WTC11 (cell line): ENCODE measurements at regions not wholly inside any gene's neighbourhood (a gene's known extent, or its start where the extent isn't known, plus 50 kb on each side); places are given as distances from the start of the nearest gene placed in this dataset.

Source experiments
- ATAC-seq: fragments of 200-7000 bp; cut with Tn5 transposase; 2 replicates; pipeline ENCODE4 v1.10.0; 2021; ENCODE audit warnings: mild to moderate bottlenecking, moderate library complexity
- CTCF ChIA-PET: fragments of 300-600 bp; sonication (Branson Sonifier 250); formaldehyde crosslinking; loops from one replicate; lab custom pipeline; 2021; ENCODE audit warnings: antibody characterized with exemption; lab: Charles Lee
- POLR2A ChIA-PET: fragments of 350-600 bp; sonication (Branson Sonifier 250); formaldehyde crosslinking; loops from one replicate; lab custom pipeline; 2021; ENCODE audit warnings: antibody characterized with exemption; lab: Charles Lee
- DNase-seq: peaks from one replicate; pipeline ENCODE4 v3.0.0; 2021; ENCODE audit warnings: low spot score
- H3K27ac Mint-ChIP-seq: 2 replicates; pipeline ENCODE4 v1.8.0; 2021; ENCODE audit warnings: mixed read lengths
- H3K27me3 Mint-ChIP-seq: 2 replicates; pipeline ENCODE4 v1.8.0; 2021; ENCODE audit warnings: low read depth, mild to moderate bottlenecking, moderate library complexity, mixed read lengths
- H3K36me3 Mint-ChIP-seq: 2 replicates; pipeline ENCODE4 v1.8.0; 2021; ENCODE audit warnings: mixed read lengths
- H3K4me1 Mint-ChIP-seq: 2 replicates; pipeline ENCODE4 v1.8.0; 2022; ENCODE audit warnings: mixed read lengths
- H3K4me3 Mint-ChIP-seq: 2 replicates; pipeline ENCODE4 v1.8.0; 2021; ENCODE audit warnings: mild to moderate bottlenecking, moderate library complexity, mixed read lengths
- H3K9me3 Mint-ChIP-seq: 2 replicates; pipeline ENCODE4 v1.8.0; 2021; ENCODE audit warnings: mixed read lengths
- ARID4B ChIP-seq: sonication (generic); formaldehyde crosslinking; IDR thresholded peaks from 2 replicates; pipeline ENCODE4 v1.8.0; 2023; ENCODE audit warnings: missing genetic modification reagents, mild to moderate bottlenecking, borderline replicate concordance
- ATF2 ChIP-seq: sonication (generic); formaldehyde crosslinking; IDR thresholded peaks from 2 replicates; pipeline ENCODE4 v1.8.1; 2022; ENCODE audit warnings: low read depth, missing genetic modification reagents, borderline replicate concordance
- ELF4 ChIP-seq: sonication (generic); formaldehyde crosslinking; IDR thresholded peaks from 2 replicates; pipeline ENCODE4 v1.8.1; 2022; ENCODE audit warnings: low read depth, mild to moderate bottlenecking, moderate library complexity, missing genetic modification reagents
- ESRRA ChIP-seq: sonication (generic); formaldehyde crosslinking; IDR thresholded peaks from 2 replicates; pipeline ENCODE4 v1.8.1; 2022; ENCODE audit warnings: mild to moderate bottlenecking, missing genetic modification reagents, borderline replicate concordance
- ETV6 ChIP-seq: sonication (generic); formaldehyde crosslinking; IDR thresholded peaks from 2 replicates; pipeline ENCODE4 v1.8.1; 2022; ENCODE audit warnings: mild to moderate bottlenecking, missing genetic modification reagents
- GABPB1 ChIP-seq: sonication (generic); formaldehyde crosslinking; IDR thresholded peaks from 2 replicates; pipeline ENCODE4 v1.8.1; 2023; ENCODE audit warnings: mild to moderate bottlenecking, missing genetic modification reagents
- JAZF1 ChIP-seq: fragments of 250-450 bp; sonication (Bioruptor Pico); IDR thresholded peaks from 2 replicates; pipeline ENCODE4 v1.9.0; 2021; ENCODE audit warnings: moderate library complexity, mild to moderate bottlenecking, inconsistent platforms
- MAX ChIP-seq: sonication (generic); formaldehyde crosslinking; IDR thresholded peaks from 2 replicates; pipeline ENCODE4 v1.8.0; 2022; ENCODE audit warnings: mild to moderate bottlenecking, missing genetic modification reagents
- NFATC4 ChIP-seq: fragments of 250-450 bp; sonication (Bioruptor Pico); IDR thresholded peaks from 2 replicates; pipeline ENCODE4 v1.9.0; 2021; ENCODE audit warnings: mild to moderate bottlenecking
- NR2C2 ChIP-seq: sonication (generic); formaldehyde crosslinking; IDR thresholded peaks from 2 replicates; pipeline ENCODE4 v1.8.0; 2022; ENCODE audit warnings: mild to moderate bottlenecking, missing genetic modification reagents
- NR3C1 ChIP-seq: sonication (generic); formaldehyde crosslinking; conservative IDR thresholded peaks from 2 replicates; pipeline ENCODE4 v1.8.1; 2023; ENCODE audit warnings: low read depth, mild to moderate bottlenecking, missing genetic modification reagents
- OVOL2 ChIP-seq: fragments of 250-450 bp; sonication (Bioruptor Pico); IDR thresholded peaks from 2 replicates; pipeline ENCODE4 v1.9.0; 2021; ENCODE audit warnings: mild to moderate bottlenecking, borderline replicate concordance
- PRRX2 ChIP-seq: fragments of 250-450 bp; sonication (Bioruptor Pico); IDR thresholded peaks from 2 replicates; pipeline ENCODE4 v1.8.0; 2021; ENCODE audit warnings: mild to moderate bottlenecking
- SMAD4 ChIP-seq: sonication (generic); formaldehyde crosslinking; IDR thresholded peaks from 2 replicates; pipeline ENCODE4 v1.8.0; 2022; ENCODE audit warnings: mild to moderate bottlenecking, missing genetic modification reagents
- SP1 ChIP-seq: sonication (generic); formaldehyde crosslinking; conservative IDR thresholded peaks from 2 replicates; pipeline ENCODE4 v1.8.1; 2022; ENCODE audit warnings: missing genetic modification reagents
- ZNF138 ChIP-seq: sonication (generic); formaldehyde crosslinking; conservative IDR thresholded peaks from 2 replicates; pipeline ENCODE4 v1.8.1; 2022; ENCODE audit warnings: mild to moderate bottlenecking, moderate library complexity, missing genetic modification reagents
- ZNF219 ChIP-seq: sonication (generic); formaldehyde crosslinking; IDR thresholded peaks from 2 replicates; pipeline ENCODE4 v1.8.0; 2023; ENCODE audit warnings: missing genetic modification reagents, mild to moderate bottlenecking, borderline replicate concordance
- ZNF232 ChIP-seq: sonication (generic); formaldehyde crosslinking; IDR thresholded peaks from 2 replicates; pipeline ENCODE4 v1.8.0; 2022; ENCODE audit warnings: mild to moderate bottlenecking, missing genetic modification reagents
- ZNF416 ChIP-seq: fragments of 250-450 bp; sonication (Bioruptor Pico); IDR thresholded peaks from 2 replicates; pipeline ENCODE4 v1.9.0; 2021; ENCODE audit warnings: mild to moderate bottlenecking, inconsistent platforms
- TF ChIP-seq, protein P1 (sequence below): sonication (generic); formaldehyde crosslinking; IDR thresholded peaks from 2 replicates; pipeline ENCODE4 v1.8.1; 2023; ENCODE audit warnings: mild to moderate bottlenecking, missing genetic modification reagents, moderate library complexity
- TF ChIP-seq, protein P2 (sequence below): fragments of 250-450 bp; sonication (Bioruptor Pico); IDR thresholded peaks from 2 replicates; pipeline ENCODE4 v1.8.0; 2021; ENCODE audit warnings: mild to moderate bottlenecking
- TF ChIP-seq, protein P3 (sequence below): fragments of 250-450 bp; sonication (Bioruptor Pico); IDR thresholded peaks from 2 replicates; pipeline ENCODE4 v1.9.0; 2021; ENCODE audit warnings: mild to moderate bottlenecking
- TF ChIP-seq, protein P4 (sequence below): sonication (generic); formaldehyde crosslinking; IDR thresholded peaks from 2 replicates; pipeline ENCODE4 v1.8.1; 2022; ENCODE audit warnings: mild to moderate bottlenecking, missing genetic modification reagents, moderate library complexity, borderline replicate concordance

DNA sequence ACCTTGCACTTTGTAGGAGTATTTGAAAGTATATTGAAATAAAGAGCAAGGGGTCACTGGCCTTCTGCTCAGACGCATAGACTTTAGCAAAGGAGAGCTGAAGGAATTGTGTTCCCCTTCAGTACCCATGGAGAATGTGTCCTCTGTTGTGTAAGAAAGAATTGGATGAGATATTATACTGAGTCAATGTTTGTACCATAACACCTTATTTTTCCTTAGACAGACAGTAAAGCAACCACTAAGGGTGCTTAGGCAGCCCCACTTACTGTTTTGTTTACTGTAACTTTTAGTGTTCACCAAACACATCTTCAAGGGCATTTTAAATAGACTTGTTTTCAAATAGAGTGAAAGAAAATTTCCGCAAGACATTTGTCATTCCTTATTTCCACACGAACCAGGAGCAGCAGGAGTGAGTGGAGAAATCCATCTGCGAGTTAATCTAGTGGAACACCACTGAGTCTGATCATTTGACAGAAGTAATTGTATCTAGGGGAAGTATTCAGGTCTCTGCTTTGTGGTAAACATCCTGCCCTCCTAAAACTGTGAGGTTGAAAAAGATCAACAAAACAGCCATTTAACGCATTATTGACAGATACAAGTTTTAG, 89.5 kb downstream of the SLIT2 start (continued):
- TF ChIP-seq ARID4B: no peak
- no peak for TF ChIP-seq ZNF416 (CRISPR knock-in tag)
- TF ChIP-seq JAZF1 (CRISPR knock-in tag): no peak
- TF ChIP-seq SP1 (CRISPR knock-in tag): no peak
- TF ChIP-seq ATF2: no peak
- TF ChIP-seq, protein P1, sequence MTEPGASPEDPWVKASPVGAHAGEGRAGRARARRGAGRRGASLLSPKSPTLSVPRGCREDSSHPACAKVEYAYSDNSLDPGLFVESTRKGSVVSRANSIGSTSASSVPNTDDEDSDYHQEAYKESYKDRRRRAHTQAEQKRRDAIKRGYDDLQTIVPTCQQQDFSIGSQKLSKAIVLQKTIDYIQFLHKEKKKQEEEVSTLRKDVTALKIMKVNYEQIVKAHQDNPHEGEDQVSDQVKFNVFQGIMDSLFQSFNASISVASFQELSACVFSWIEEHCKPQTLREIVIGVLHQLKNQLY: no peak
- TF ChIP-seq ZNF138: no peak
- no peak for TF ChIP-seq ESRRA
- no peak for TF ChIP-seq NR3C1 (CRISPR knock-in tag)
- TF ChIP-seq, protein P2, sequence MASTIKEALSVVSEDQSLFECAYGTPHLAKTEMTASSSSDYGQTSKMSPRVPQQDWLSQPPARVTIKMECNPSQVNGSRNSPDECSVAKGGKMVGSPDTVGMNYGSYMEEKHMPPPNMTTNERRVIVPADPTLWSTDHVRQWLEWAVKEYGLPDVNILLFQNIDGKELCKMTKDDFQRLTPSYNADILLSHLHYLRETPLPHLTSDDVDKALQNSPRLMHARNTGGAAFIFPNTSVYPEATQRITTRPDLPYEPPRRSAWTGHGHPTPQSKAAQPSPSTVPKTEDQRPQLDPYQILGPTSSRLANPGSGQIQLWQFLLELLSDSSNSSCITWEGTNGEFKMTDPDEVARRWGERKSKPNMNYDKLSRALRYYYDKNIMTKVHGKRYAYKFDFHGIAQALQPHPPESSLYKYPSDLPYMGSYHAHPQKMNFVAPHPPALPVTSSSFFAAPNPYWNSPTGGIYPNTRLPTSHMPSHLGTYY (CRISPR knock-in tag): no peak
- no peak for TF ChIP-seq SMAD4
- TF ChIP-seq, protein P3, sequence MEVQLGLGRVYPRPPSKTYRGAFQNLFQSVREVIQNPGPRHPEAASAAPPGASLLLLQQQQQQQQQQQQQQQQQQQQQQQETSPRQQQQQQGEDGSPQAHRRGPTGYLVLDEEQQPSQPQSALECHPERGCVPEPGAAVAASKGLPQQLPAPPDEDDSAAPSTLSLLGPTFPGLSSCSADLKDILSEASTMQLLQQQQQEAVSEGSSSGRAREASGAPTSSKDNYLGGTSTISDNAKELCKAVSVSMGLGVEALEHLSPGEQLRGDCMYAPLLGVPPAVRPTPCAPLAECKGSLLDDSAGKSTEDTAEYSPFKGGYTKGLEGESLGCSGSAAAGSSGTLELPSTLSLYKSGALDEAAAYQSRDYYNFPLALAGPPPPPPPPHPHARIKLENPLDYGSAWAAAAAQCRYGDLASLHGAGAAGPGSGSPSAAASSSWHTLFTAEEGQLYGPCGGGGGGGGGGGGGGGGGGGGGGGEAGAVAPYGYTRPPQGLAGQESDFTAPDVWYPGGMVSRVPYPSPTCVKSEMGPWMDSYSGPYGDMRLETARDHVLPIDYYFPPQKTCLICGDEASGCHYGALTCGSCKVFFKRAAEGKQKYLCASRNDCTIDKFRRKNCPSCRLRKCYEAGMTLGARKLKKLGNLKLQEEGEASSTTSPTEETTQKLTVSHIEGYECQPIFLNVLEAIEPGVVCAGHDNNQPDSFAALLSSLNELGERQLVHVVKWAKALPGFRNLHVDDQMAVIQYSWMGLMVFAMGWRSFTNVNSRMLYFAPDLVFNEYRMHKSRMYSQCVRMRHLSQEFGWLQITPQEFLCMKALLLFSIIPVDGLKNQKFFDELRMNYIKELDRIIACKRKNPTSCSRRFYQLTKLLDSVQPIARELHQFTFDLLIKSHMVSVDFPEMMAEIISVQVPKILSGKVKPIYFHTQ (CRISPR knock-in tag): no peak
- TF ChIP-seq PRRX2 (CRISPR knock-in tag): no peak

DNA sequence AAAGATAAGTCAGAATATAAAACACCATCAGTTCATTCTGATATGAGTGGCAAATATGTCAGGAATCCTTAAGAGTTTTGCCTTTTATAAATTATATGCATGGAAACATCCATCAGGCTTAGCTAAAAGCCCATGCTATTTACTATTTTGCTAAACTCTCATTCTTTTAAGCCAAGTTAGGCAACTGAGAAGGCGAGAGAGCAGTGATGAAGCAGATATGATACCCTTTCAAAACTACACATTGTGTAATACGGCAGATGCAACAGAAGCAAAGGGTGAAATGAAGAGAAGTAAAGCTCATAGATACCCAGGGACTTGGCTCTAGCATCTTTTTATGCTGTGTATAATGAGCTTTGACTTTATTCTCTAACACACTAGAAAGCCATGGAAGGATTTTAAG, 95.8 kb downstream of the SLIT2 start:
- no peak overlapping the region for H3K27ac Mint-ChIP-seq
- H3K9me3 Mint-ChIP-seq: no peaks in the 10 kb centered on the region
- H3K27me3 Mint-ChIP-seq: no peaks in the 10 kb centered on the region
- peaks cover 8% of the 10 kb centered on the region for H3K4me1 Mint-ChIP-seq
- ChIA-PET POLR2A (no interaction called here), CTCF (no interaction called here)
- no peak overlapping the region for H3K4me3 Mint-ChIP-seq
- TF ChIP-seq MAX (CRISPR knock-in tag) (no peak), ZNF416 (CRISPR knock-in tag) (no peak), NR2C2 (CRISPR knock-in tag) (no peak), ELF4 (CRISPR knock-in tag) (no peak), ETV6 (CRISPR knock-in tag) (no peak), ZNF232 (CRISPR knock-in tag) (no peak), NFATC4 (CRISPR knock-in tag) (no peak), GABPB1 (no peak), OVOL2 (CRISPR knock-in tag) (no peak), ZNF219 (CRISPR knock-in tag) (no peak)
- TF ChIP-seq, protein P4, sequence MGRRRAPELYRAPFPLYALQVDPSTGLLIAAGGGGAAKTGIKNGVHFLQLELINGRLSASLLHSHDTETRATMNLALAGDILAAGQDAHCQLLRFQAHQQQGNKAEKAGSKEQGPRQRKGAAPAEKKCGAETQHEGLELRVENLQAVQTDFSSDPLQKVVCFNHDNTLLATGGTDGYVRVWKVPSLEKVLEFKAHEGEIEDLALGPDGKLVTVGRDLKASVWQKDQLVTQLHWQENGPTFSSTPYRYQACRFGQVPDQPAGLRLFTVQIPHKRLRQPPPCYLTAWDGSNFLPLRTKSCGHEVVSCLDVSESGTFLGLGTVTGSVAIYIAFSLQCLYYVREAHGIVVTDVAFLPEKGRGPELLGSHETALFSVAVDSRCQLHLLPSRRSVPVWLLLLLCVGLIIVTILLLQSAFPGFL: no peak
- TF ChIP-seq, protein P1: no peak
- no peaks in the 10 kb centered on the region for H3K36me3 Mint-ChIP-seq
- DNase-seq: no peak
- ATAC-seq: no peak
